ENCODE measurements at regions not wholly inside any gene's neighbourhood (a gene's known extent, or its start where the extent isn't known, plus 50 kb on each side); places are given as distances from the start of the nearest gene placed in this dataset.

- no CpG with 5 or more reads among the region's 2 CpGs for WGBS, 2 experiments (ENCODE audit: extremely low coverage in 2 of 2, insufficient read length in 1 of 2)
- Histone ChIP-seq H2BK20ac (ENCODE audit: low read depth, low read length) (no peak overlapping the region), H3K27me3 (ENCODE audit: control insufficient read depth, insufficient read depth, low read length) (no peaks in the 10 kb centered on the region), H4K91ac (ENCODE audit: insufficient read depth, low read depth, low read length) (no peak overlapping the region), H3K18ac (ENCODE audit: low read depth, low read length) (no peak overlapping the region), H3K4me3 (ENCODE audit: insufficient read depth, low read depth, low read length) (no peak overlapping the region), H3K36me3 (ENCODE audit: control insufficient read depth, insufficient read depth, low read length) (no peaks in the 10 kb centered on the region), H3K56ac (ENCODE audit: extremely low read depth, insufficient read depth, low read length) (no peak overlapping the region), H3K9me1 (ENCODE audit: insufficient read depth, low read length) (0 out of 2 replicates have a peak, but pooled peaks cover 2% of the 10 kb centered on the region), H3K4me1 (ENCODE audit: control insufficient read depth, insufficient read depth, low read length) (peaks cover 2% of the 10 kb centered on the region; the same call in 1 of the 2 replicates), H4K8ac (ENCODE audit: low read depth in 2 of 2, low read length in 2 of 2) (no peak overlapping the region; a peak in 1 of 4 replicates), H3K23ac (ENCODE audit: low read depth, low read length) (no peak overlapping the region), H3K4ac (ENCODE audit: low read depth, low read length) (no peak overlapping the region), H2AFZ (replicated peaks; ENCODE audit: low read length, poor library complexity) (no peak overlapping the region), H4K5ac (ENCODE audit: low read depth, low read length) (no peak overlapping the region), H2BK120ac (ENCODE audit: low read depth, low read length) (no peak overlapping the region), H3K14ac (replicated peaks; ENCODE audit: low read depth, low read length) (no peak overlapping the region), H3K79me1 (ENCODE audit: low read depth in 1 of 2, low read length in 2 of 2) (no peaks in the 10 kb centered on the region), H3K9ac (ENCODE audit: low read depth, low read length) (no peak overlapping the region), H3K9me3 (ENCODE audit: control insufficient read depth, insufficient read depth, low read length) (peaks cover 3% of the 10 kb centered on the region; the same call in 1 of the 2 replicates), H3K4me2 (ENCODE audit: low read depth, low read length) (no peak overlapping the region), H3K27ac (ENCODE audit: insufficient read depth, low read length) (no peak overlapping the region), H2BK5ac (ENCODE audit: low read depth, low read length, poor library complexity, severe bottlenecking) (no peak overlapping the region), H4K20me1 (ENCODE audit: insufficient read depth, low read length) (no peaks in the 10 kb centered on the region), H2AK9ac (replicated peaks; ENCODE audit: low read depth, low read length, poor library complexity) (no peak overlapping the region), H2BK15ac (ENCODE audit: low read depth, low read length) (no peak overlapping the region), H2AK5ac (ENCODE audit: low read depth, low read length) (no peak overlapping the region)
- BruUV-seq (replicated peaks) = no TSS peak
- POLR2A ChIA-PET (ENCODE audit: unreplicated experiment) = no interaction called here
- dilution Hi-C loops (cut with HindIII; ENCODE audit: low sequenced_read_pairs, unreplicated experiment) (no loop called here), in situ Hi-C loops (cut with MboI; ENCODE audit: low sequenced_read_pairs) (no loop called here), intact Hi-C loops (cut with micrococcal nuclease) (no loop called here)
- TF ChIP-seq MXI1 (IDR thresholded peaks at IDR 0.05; ENCODE audit: borderline replicate concordance, low read depth, low read length) (no peak), CEBPB (IDR thresholded peaks at IDR 0.05; ENCODE audit: low read depth, low read length) (peak; percentile 88)
- ATAC-seq (ENCODE audit: low read depth) (no peak), DNase-seq (no peak)
- CTCF ChIA-PET = no interaction called here
Measured at GRCh38 chr2:207427986-207428385, 101.8 kb upstream of the CREB1 start.

All from IMR-90 (cell line).